ENCODE measurements at regions not wholly inside any gene's neighbourhood (a gene's known extent, or its start where the extent isn't known, plus 50 kb on each side); places are given as distances from the start of the nearest gene placed in this dataset.
"Not testable (repeated sequence)": the region's sequence is repeated elsewhere in the genome, so short reads cannot be mapped to it uniquely, and the experiment has no call there.

- DNase-seq (ENCODE audit: low spot score) (no peak), ATAC-seq (ENCODE audit: low read depth) (no peak)
- peak; percentile 15 for TF ChIP-seq CTCF (IDR thresholded peaks at IDR 0.05; ENCODE audit: poor library complexity, severe bottlenecking)
- Histone ChIP-seq H3K27ac (ENCODE audit: poor library complexity, severe bottlenecking) (no peak overlapping the region), H3K4me1 (ENCODE audit: insufficient read depth, poor library complexity, severe bottlenecking) (no peaks in the 10 kb centered on the region), H3K9me3 (ENCODE audit: severe bottlenecking) (no peaks in the 10 kb centered on the region), H3K27me3 (ENCODE audit: insufficient read depth, poor library complexity, severe bottlenecking) (no peaks in the 10 kb centered on the region), H3K4me3 (ENCODE audit: severe bottlenecking) (no peak overlapping the region), H3K36me3 (ENCODE audit: low read depth) (no peaks in the 10 kb centered on the region)
Measured at GRCh38 chr3:26118165-26118564, 328.3 kb downstream of the OXSM start.

GRCh38 chr3:26132942-26133341, 343.1 kb downstream of the OXSM start:
- DNase-seq (ENCODE audit: low spot score) (no peak), ATAC-seq (ENCODE audit: low read depth) (no peak)
- Histone ChIP-seq H3K27me3 (ENCODE audit: insufficient read depth, poor library complexity, severe bottlenecking) (no peaks in the 10 kb centered on the region), H3K36me3 (ENCODE audit: low read depth) (no peaks in the 10 kb centered on the region), H3K27ac (ENCODE audit: poor library complexity, severe bottlenecking) (no peak overlapping the region), H3K9me3 (ENCODE audit: severe bottlenecking) (no peaks in the 10 kb centered on the region), H3K4me1 (ENCODE audit: insufficient read depth, poor library complexity, severe bottlenecking) (no peaks in the 10 kb centered on the region), H3K4me3 (ENCODE audit: severe bottlenecking) (no peak overlapping the region)
- no peak for TF ChIP-seq CTCF (IDR thresholded peaks at IDR 0.05; ENCODE audit: poor library complexity, severe bottlenecking)

- Histone ChIP-seq H3K4me3 (ENCODE audit: severe bottlenecking) (no peak overlapping the region), H3K27me3 (ENCODE audit: insufficient read depth, poor library complexity, severe bottlenecking) (no peaks in the 10 kb centered on the region), H3K36me3 (ENCODE audit: low read depth) (no peaks in the 10 kb centered on the region), H3K9me3 (ENCODE audit: severe bottlenecking) (no peaks in the 10 kb centered on the region), H3K27ac (ENCODE audit: poor library complexity, severe bottlenecking) (no peak overlapping the region), H3K4me1 (ENCODE audit: insufficient read depth, poor library complexity, severe bottlenecking) (no peaks in the 10 kb centered on the region)
- ATAC-seq (ENCODE audit: low read depth) (no peak), DNase-seq (ENCODE audit: low spot score) (no peak)
- TF ChIP-seq CTCF (IDR thresholded peaks at IDR 0.05; ENCODE audit: poor library complexity, severe bottlenecking), result no peak
Measured at GRCh38 chr3:26141296-26141695, 351.4 kb downstream of the OXSM start.

- Histone ChIP-seq H3K4me1 (ENCODE audit: insufficient read depth, poor library complexity, severe bottlenecking) (no peaks in the 10 kb centered on the region), H3K27ac (ENCODE audit: poor library complexity, severe bottlenecking) (no peak overlapping the region), H3K4me3 (ENCODE audit: severe bottlenecking) (no peak overlapping the region), H3K27me3 (ENCODE audit: insufficient read depth, poor library complexity, severe bottlenecking) (no peaks in the 10 kb centered on the region), H3K36me3 (ENCODE audit: low read depth) (no peaks in the 10 kb centered on the region), H3K9me3 (ENCODE audit: severe bottlenecking) (no peaks in the 10 kb centered on the region)
- no peak for TF ChIP-seq CTCF (IDR thresholded peaks at IDR 0.05; ENCODE audit: poor library complexity, severe bottlenecking)
- ATAC-seq (ENCODE audit: low read depth) (no peak), DNase-seq (ENCODE audit: low spot score) (no peak)
Measured at GRCh38 chr3:26145769-26146168, 355.9 kb downstream of the OXSM start.

GRCh38 chr3:26157428-26157827, 367.5 kb downstream of the OXSM start:
- not testable (repeated sequence) for ATAC-seq (ENCODE audit: low read depth); H3K36me3 ChIP-seq (ENCODE audit: low read depth); H3K4me1 ChIP-seq (ENCODE audit: insufficient read depth, poor library complexity, severe bottlenecking); H3K27ac ChIP-seq (ENCODE audit: poor library complexity, severe bottlenecking); H3K9me3 ChIP-seq (ENCODE audit: severe bottlenecking); H3K4me3 ChIP-seq (ENCODE audit: severe bottlenecking); H3K27me3 ChIP-seq (ENCODE audit: insufficient read depth, poor library complexity, severe bottlenecking); DNase-seq (ENCODE audit: low spot score)
